HG03558 (cell line): ENCODE measurements at regions not wholly inside any gene's neighbourhood (a gene's known extent, or its start where the extent isn't known, plus 50 kb on each side); places are given as distances from the start of the nearest gene placed in this dataset.

ENCODE experiments used
- ATAC-seq: cut with Tn5 transposase; IDR thresholded peaks from one replicate; pipeline ENCODE4 v1.9.1; 2021; ENCODE audit warnings: moderate number of reproducible peaks; ENCODE audit not compliant: unreplicated experiment; ENCODE audit errors: extremely low read depth

DNA sequence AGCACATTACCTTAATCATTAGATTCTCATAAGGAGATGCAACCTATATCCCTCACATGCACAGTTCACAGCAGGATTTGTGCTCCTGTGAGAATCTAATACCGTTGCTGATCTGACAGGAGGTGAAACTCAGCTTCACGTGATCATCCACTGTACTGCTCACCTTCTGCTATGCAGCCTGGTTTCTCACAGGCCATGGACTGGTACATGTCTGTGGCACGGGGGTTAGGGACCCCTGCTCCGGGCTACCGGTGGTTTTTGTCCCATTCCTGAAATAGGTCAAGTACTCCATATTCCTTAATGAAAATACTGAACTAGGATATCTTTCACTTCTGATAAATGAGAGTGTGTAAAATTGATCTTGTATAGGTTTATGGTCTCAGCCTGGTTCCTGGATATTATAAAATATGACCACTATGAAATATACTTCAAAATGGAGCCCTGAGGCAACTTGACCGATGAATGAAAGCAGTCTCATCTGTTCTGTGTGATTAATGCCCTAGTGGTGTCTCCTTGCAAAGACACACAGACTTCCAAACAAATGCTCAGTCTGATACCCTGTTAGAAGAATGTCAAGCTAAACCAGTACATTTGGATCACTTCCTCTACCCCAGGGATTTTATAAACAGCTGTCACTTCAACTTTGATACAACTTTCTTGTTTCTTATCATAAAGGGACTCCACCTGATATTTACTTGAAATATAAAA lies 492.9 kb upstream of the ANO3 start:
- ATAC-seq = no peak

DNA sequence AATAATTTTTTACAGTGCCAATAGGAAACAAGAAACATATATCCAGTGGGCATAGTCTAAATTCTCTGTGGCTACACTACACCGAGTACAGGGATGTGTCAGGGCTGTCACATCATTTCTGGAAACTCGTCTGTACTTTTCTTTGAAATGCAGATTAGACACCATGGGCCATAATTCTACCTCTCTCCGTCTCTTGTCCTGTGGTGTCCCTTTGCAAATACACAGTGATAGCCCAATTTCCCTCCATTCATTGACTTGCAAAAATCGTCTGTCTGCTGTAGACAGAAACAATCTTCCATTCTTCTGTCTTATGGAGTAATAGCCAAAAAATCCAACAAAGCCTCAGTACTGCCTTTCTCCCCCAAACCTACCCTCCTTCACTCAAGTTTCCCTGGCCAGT lies 487.1 kb upstream of the ANO3 start:
- no peak for ATAC-seq

DNA sequence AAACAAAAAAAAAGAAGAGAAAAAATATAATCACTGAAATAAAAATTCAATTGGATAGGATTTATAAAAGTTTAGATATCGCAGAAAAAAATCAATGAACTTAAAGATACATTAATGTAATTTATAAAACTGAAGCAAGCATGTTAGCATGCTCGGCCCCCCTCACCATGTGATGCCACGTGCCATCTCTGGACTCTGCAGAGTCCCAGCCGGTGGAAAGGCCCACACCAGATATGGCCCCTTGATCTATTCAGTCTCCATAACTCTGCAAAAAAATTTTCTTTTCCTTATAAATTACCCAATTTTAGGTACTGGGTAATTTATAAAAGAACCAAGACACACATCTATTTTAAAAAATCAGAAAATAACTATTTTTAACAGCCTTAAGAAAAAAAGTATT lies 476.0 kb upstream of the ANO3 start:
- ATAC-seq = no peak

DNA sequence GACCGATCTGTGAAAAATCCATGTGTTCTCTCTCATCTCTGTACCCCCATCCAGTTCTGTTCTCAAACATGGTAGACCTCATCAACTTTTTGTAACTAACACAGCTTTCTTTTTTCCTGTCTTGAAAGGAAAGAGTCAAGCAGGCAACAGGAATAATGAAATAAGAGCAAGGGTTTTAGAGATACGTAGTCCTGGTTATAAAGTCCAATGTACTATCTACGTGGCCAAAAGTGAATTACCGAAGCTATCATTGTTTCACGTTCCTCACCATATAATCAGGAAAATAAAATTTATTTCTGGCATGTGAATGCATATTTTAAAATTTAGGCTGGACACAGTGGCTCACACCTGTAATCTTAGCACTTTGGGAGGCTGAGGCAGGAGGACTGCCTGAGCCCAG lies 472.2 kb upstream of the ANO3 start:
- no peak for ATAC-seq

DNA sequence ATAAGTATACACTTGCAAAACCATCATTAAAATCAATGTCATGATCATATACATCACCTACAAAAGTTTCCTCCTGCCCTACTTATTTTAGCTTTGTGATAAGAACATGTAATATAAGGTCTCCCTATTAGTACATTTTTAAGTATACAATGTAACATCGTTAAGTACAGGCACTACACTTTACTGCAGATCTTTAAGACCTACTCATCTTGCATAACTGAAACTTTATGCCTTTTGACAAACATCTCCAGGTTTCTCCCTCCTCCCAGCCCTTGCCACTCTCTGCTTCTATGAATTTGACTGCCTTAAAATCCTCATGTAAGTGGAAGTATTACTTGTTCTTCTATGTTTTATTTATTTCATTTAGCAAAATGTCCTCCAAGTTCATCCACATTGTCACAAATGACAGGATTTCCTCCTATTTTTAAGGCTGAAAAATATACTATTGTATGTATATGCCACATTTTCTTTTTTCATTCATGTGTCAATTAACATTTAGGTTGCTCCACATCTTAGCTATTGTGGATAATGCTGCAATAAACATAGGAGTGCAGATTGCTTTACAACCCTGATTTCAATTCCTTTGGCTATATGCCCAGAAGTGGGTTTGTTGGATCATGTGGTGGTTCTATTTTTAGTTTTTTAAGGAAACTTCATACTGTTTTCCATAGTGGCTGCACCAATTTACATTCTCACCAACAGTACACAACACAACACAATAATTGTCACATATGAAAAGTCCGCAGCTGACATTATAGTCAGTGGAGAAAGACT lies 471.1 kb upstream of the ANO3 start:
- ATAC-seq = no peak

DNA sequence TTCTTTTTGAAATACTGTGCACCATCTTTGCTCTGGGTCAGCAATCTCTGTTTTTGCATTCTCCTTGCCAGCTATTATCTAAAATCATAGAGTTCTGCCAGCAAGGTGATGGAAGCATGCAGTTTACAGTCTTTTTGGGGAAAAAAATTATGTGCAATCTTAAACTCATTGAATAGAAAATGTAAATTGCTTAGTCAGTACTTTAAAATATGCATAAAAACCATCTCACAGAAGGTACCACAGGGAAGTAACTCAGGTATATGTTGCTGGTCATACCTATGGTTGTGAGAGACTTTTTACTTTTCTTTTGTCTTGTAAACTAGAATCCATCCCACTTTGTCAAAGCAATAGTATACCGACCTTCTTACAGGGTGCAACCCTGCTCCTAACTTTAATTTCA lies 469.8 kb upstream of the ANO3 start:
- ATAC-seq = no peak

DNA sequence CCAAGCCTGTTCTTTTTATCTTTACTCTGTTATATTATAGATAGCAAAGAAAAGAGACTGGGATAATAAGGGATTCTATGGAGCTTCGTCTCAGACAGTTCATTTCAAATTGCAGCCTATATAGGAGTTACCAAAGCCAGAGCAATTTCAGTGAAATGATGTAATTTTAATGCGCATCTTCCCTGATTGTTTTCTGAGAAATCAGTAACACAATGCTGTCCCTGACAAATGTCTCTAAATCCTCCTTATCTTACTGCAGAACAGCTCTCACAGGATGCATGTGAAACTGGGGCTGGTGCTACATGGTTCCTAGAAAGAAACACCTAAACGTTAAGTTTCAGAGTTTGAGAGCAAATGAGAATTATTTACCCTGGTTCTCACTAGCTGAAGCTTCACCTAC lies 467.9 kb upstream of the ANO3 start:
- ATAC-seq = no peak

DNA sequence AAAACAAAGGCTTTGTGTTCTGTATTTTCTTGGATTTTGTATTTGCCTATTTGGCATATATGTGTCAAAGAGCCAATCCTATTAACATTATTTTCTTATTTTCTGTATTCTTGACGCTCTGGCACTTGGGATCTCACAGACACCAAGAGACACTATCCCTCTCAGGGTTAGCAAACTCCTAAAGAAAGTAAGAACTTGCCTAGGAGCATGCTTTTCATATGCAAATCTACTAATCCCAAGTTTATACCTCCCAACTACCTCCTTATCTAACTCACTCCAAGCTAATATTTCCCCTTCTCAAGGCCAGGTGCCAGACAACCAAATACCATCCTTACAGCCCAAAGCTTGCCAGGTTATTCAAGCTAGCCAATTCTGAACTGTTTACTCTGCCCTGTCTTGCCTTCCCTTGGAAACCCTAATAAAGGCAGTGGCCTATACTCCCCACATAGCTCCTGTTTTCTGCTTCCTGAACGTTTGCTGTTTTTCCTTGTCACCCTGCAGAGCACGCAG lies 455.4 kb upstream of the ANO3 start:
- ATAC-seq = no peak

DNA sequence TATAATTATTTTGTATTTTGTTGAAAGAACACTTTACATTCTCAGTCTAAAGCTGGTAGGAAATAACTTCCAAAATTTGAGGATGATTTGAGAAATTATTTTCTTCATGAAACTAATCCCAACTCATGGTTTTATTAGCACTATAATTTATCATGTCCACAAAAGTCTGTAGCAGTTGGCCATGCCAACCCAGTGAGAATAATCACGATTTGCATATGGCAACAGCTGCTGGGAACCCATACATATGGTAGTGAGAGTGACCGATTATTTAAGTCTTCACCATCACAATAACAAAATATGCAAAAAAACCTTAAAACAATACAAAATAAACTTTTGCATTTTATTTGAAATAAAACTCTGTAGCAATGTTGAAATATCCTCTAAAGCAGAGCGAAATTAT lies 445.9 kb upstream of the ANO3 start:
- ATAC-seq = no peak

DNA sequence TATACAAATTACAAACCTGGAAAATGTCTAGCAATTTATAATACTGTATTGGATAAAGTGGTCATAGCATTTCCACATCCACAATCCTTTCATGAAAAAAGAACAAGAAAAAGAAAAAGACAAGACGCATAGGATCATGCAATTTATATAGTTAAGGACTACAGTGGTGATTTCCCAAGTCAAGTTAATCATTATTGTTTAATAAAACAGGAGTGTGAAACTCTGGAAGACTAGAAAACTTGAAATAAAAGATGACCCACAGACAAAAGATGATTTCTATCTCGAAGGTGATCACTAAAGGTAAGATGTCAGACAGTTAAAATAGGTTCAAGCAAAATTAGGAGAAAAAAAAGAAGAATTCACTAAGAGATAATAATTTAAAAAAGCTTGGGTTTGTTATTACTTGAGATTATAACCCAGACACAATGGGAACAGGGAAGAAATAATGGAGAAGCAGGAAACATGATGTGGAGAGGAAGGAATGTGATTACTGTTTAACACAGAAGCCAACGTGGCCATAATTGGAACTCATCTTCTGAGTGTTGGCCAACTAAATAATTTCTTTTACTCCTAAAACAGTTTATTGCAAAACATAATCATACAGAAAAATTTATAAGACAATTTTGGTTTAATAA lies 441.2 kb upstream of the ANO3 start:
- ATAC-seq = no peak

DNA sequence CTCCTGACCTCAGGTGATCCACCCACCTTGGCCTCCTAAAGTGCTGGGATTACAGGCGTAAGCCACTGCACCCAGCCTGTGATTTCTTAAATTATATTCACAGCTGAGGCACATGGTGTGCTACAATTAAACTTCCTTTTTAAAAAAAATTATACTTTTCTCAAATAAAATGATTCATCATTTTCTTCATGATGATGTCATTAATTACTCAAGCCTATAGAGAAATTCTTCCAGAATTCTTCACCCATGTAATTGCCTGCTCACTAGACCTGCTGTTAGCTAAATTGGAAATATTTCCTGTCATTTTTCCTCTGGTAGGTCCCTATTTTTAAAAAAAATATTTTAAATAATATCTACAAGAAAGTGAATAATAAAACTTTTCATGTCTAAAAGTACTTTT lies 440.0 kb upstream of the ANO3 start:
- no peak for ATAC-seq

DNA sequence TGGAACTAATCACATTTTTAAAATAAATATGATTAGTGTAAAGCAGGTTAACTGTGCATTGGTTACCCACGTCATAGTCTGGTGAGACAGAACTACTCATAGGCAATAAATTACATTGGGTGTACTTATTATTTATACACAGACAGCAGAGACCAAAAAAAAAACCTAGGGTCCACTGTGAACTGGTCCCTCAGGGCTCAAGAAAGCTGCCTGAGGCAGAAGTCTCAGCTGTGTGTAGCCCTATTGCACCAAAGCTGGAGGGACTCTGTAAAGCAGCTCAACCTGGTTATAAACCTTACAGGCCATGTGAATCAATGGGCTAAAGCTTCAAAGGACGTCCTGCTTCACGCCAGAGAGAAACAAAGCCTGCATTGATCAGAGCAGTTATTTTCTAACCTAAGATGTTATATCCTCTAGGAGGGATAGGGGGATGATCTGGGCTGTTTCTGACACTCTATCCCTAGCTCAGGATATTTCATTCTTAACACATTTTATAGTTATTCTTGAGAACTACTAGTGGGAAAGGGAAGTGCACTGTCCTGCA lies 432.2 kb upstream of the ANO3 start:
- no peak for ATAC-seq

DNA sequence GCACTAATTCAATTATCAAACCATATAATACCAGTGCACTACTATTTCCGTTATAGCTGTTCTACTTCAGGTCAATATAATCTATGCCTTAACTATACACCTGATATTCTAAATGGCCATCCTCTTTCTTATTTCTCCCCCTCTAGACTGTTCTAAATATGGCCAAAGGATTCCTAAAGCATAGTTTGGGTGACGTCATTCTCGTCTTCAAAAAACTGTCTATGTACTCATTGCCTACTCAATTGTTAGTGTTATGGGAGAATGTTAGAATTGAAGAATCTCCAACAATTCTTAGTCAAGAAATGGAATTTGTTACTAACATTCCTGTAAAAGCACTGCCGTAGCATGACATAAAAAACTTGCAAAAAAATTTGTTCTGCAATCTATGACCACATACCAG lies 431.1 kb upstream of the ANO3 start:
- ATAC-seq = no peak

DNA sequence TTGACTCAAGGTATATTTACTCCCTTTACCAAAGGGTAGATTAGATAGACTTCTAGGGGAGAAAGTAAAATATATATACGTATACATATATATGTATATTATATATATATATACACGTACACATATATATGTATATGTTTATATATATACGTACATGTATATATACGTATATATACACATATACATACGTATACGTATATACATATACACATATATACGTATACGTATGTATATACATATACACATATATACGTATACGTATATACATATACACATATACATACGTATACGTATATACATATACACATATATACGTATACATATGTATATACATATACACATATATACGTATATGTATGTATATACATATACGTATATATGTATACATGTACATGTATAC lies 430.5 kb upstream of the ANO3 start:
- ATAC-seq = no peak

DNA sequence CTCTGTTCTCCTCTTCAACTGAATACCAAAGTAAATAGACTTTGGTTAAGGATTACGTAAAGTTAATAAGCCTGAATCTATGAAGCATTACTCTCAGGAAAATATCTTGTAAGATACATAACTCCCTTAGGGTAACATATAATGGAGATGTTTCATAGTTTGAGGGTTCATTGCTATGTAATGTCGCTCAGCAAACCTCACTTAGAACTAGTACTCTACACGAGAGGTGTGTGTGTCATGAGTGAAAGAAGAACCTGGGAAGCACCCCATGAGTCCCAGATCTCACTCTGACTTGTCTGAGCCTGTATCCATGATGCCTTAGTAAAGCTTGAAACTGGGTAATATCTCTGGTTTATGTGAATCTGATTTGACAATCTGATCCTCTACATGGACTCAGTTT lies 429.5 kb upstream of the ANO3 start:
- no peak for ATAC-seq

DNA sequence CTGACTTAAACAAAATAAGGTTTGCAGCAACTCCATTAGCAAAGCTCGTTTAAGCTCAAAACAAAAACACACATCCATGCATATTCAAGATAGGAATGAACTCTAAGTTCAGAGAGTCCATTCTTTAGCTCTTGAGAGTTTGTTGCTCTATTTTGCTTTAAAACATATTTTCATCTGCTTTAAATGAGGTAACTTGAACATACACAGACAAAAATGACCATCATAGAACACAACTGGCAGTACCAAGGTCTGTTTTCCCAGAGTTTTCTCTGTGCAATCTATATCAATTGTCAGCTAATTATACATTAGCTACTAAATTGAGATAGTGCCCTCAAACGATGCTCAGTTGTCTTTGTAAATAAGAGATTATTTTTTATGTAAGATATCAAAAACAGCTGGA lies 423.2 kb upstream of the ANO3 start:
- no peak for ATAC-seq

DNA sequence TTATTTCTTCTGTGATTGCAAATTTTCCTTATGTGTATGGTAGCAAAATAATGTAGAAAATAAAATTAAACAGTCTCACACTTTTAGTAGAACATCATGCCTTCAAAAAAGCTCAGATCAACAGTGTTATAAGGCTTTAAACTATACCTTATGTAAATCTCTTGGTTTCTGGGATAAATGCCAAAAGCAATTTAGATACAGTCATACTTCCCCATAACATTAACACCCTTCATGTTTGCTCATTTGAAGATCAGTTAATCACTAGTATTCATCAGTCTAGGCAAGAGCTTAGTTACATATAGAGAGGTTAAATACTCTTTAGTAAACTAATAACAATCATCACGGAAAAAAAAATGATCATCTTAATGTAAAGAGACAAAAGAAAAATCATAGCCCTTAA lies 421.8 kb upstream of the ANO3 start:
- ATAC-seq = no peak

DNA sequence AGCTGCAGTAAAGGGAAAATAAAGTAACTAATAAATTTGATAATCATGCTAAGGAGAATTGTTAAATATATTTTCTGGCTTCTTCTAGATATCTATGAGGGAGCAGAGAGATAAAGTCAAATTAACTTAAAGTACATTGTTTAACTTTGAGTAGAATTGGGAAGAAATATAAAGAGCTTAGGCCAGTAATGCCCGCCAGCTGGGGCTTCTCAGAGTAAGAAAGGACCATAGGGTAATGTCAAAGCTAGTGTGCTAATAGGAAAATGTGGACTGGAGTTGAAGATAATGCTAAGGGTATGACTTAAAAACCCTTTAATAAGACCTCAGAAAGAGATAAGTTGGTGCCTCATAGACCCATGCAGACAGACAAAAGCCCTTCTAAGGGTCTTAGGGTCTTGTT lies 411.6 kb upstream of the ANO3 start:
- ATAC-seq = no peak

DNA sequence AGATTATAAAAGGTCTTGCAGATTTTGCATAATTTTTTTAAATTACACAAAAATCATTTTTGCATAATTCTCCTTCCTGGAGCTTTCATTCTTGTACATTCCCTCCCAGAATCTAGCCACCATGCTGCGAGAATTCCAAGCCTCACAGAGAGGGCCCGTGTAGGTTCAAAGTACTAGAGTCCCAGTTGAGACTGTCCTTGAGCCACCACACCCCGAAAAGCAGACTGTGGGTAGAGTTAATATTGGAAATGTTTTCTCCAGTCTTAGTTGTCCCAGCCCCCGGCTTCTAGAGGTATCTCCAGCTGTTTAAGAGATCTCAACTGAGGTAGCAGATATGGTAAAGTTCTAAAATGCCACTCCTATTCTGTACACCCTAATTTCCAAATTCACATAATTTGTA lies 407.3 kb upstream of the ANO3 start:
- no peak for ATAC-seq

DNA sequence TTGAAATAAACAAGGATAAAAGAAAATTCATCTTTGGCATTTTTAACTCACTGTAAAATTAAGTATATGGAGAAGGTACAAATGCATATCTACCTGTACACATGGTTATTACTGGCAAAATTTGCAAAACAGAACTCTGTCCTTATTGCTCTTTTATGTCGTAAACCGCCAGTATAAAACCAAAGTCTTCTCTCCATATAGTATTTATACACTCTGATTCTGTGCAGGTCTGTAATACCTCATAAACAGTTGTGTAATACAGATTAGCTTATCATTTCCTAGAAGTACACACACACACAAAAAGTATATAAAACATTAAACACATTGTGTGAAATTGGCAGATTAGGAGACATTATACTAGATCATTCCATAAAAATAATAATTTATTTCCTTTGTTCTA lies 406.6 kb upstream of the ANO3 start:
- no peak for ATAC-seq

DNA sequence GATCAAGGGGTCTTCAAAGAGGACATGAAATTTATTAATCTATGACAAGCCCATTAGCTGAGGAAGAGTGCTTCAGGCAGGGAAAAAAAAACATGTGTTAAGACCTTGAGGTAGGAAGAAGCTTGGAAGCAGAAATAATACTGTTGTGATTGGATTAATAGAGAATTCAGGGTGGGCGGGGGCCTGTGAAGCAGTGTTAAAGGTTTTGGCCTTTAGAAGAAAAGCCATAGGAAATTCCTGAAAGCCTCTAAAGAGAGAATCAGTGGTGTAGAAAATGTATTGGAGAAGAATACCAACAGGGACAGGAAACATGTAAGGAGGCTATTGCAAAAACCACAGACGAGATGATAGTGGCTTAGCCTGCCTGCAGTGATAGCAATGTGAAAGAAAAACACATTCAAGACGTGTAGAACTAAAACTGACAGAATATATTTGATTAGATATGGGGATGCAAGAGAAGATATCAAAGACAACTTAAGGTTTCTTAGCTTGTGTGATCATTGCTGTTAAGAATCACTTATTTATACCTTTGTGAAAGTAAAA lies 404.4 kb upstream of the ANO3 start:
- ATAC-seq = no peak
